ENCODE measurements at regions not wholly inside any gene's neighbourhood (a gene's known extent, or its start where the extent isn't known, plus 50 kb on each side); places are given as distances from the start of the nearest gene placed in this dataset.
A peak's percentile ranks its signal among the peaks of the same experiment; 100 is the strongest.
"Not testable (repeated sequence)": the region's sequence is repeated elsewhere in the genome, so short reads cannot be mapped to it uniquely, and the experiment has no call there.

GRCh38 chr5:133869519-133870335, 98.7 kb downstream of the C5orf15 start:
- Mint-ChIP-seq H3K27ac (peak overlapping the region in 1 of 2 donors; percentile 59), H3K9me3 (peaks cover 2 to 5% of the 10 kb centered on the region in 2 donors), H3K4me1 (peaks cover 56% of the 10 kb centered on the region)

GRCh38 chr5:133868946-133869518, 99.4 kb downstream of the C5orf15 start:
- peaks cover 49% of the 10 kb centered on the region for H3K4me1 Mint-ChIP-seq
- H3K27ac Mint-ChIP-seq = peak overlapping the region in 1 of 2 donors; percentile 55
- ATAC-seq (peak; percentile 77), DNase-seq (peak; percentile 72 to 79)
- peaks cover 0 to 3% of the 10 kb centered on the region in 2 donors for H3K9me3 Mint-ChIP-seq
- H3K27me3 Mint-ChIP-seq = no peaks in the 10 kb centered on the region
- H3K4me3 Mint-ChIP-seq = no peak overlapping the region

More at GRCh38 chr5:133869519-133870335, 98.7 kb downstream of the C5orf15 start:
- DNase-seq (no peak), ATAC-seq (no peak)
- Mint-ChIP-seq H3K27me3 (no peaks in the 10 kb centered on the region), H3K4me3 (no peak overlapping the region)

GRCh38 chr5:133867851-133868545, 100.4 kb downstream of the C5orf15 start:
- DNase-seq (no peak), ATAC-seq (no peak)
- peaks cover 39% of the 10 kb centered on the region for H3K4me1 Mint-ChIP-seq

GRCh38 chr5:133867341-133867740, 101.1 kb downstream of the C5orf15 start:
- ATAC-seq = no peak
- Mint-ChIP-seq H3K4me1 (peaks cover 33% of the 10 kb centered on the region), H3K4me3 (no peak overlapping the region), H3K27me3 (no peaks in the 10 kb centered on the region), H3K9me3 (no peaks in the 10 kb centered on the region), H3K27ac (peak overlapping the region; percentile 88)
- no peak for DNase-seq

More at GRCh38 chr5:133867851-133868545, 100.4 kb downstream of the C5orf15 start:
- Mint-ChIP-seq H3K9me3 (no peaks in the 10 kb centered on the region), H3K27me3 (no peaks in the 10 kb centered on the region), H3K27ac (peak overlapping the region in 1 of 2 donors; percentile 88), H3K4me3 (no peak overlapping the region)

GRCh38 chr5:133866903-133867245, 101.6 kb downstream of the C5orf15 start:
- DNase-seq (no peak), ATAC-seq (no peak)
- no peaks in the 10 kb centered on the region for H3K27me3 Mint-ChIP-seq
- peak overlapping the region in 1 of 2 donors; percentile 88 for H3K27ac Mint-ChIP-seq
- peaks cover 33% of the 10 kb centered on the region for H3K4me1 Mint-ChIP-seq
- H3K9me3 Mint-ChIP-seq = no peaks in the 10 kb centered on the region
- H3K4me3 Mint-ChIP-seq = no peak overlapping the region

GRCh38 chr5:133866160-133866902, 102.1 kb downstream of the C5orf15 start:
- Mint-ChIP-seq H3K4me3 (no peak overlapping the region), H3K4me1 (peaks cover 33% of the 10 kb centered on the region), H3K27me3 (no peaks in the 10 kb centered on the region), H3K9me3 (no peaks in the 10 kb centered on the region), H3K27ac (no peak overlapping the region)
- DNase-seq (no peak), ATAC-seq (peak; percentile 31)

- no peak overlapping the region for H3K4me3 Mint-ChIP-seq
- peaks cover 32% of the 10 kb centered on the region for H3K4me1 Mint-ChIP-seq
- H3K27ac Mint-ChIP-seq = no peak overlapping the region
- DNase-seq (no peak), ATAC-seq (no peak)
- no peaks in the 10 kb centered on the region for H3K27me3 Mint-ChIP-seq
- H3K9me3 Mint-ChIP-seq = no peaks in the 10 kb centered on the region
These were observed 103.3 kb downstream of the C5orf15 start for GRCh38 chr5:133865113-133865512.

- ATAC-seq (no peak), DNase-seq (no peak)
- Mint-ChIP-seq H3K9me3 (no peaks in the 10 kb centered on the region), H3K27ac (no peak overlapping the region), H3K27me3 (no peaks in the 10 kb centered on the region), H3K4me1 (peaks cover 31% of the 10 kb centered on the region), H3K4me3 (no peak overlapping the region)
These were observed 103.7 kb downstream of the C5orf15 start for GRCh38 chr5:133864711-133865110.

- Mint-ChIP-seq H3K27ac (no peak overlapping the region), H3K9me3 (no peaks in the 10 kb centered on the region), H3K4me3 (no peak overlapping the region), H3K27me3 (no peaks in the 10 kb centered on the region), H3K4me1 (peaks cover 31% of the 10 kb centered on the region)
- DNase-seq = no peak
- no peak for ATAC-seq
These were observed 104.4 kb downstream of the C5orf15 start for GRCh38 chr5:133863857-133864585.

- Mint-ChIP-seq H3K4me3 (peak overlapping the region in 1 of 2 donors; percentile 28), H3K4me1 (peaks cover 25% of the 10 kb centered on the region), H3K27me3 (no peaks in the 10 kb centered on the region), H3K9me3 (no peaks in the 10 kb centered on the region), H3K27ac (no peak overlapping the region)
- DNase-seq = peak in 1 of 2 donors; percentile 47
- ATAC-seq = peak; percentile 91
These were observed 107.2 kb downstream of the C5orf15 start for GRCh38 chr5:133861161-133861737.

GRCh38 chr5:133859073-133859472, 109.4 kb downstream of the C5orf15 start:
- no peak overlapping the region for H3K27ac Mint-ChIP-seq
- ATAC-seq (peak; percentile 61), DNase-seq (peak in 1 of 2 donors; percentile 25)
- peaks cover 11% of the 10 kb centered on the region for H3K27me3 Mint-ChIP-seq
- H3K4me1 Mint-ChIP-seq = peaks cover 25% of the 10 kb centered on the region
- no peak overlapping the region for H3K4me3 Mint-ChIP-seq
- H3K9me3 Mint-ChIP-seq = no peaks in the 10 kb centered on the region

- DNase-seq, ATAC-seq, H3K4me3 Mint-ChIP-seq, H3K27ac Mint-ChIP-seq, H3K9me3 Mint-ChIP-seq: not testable (repeated sequence)
- Mint-ChIP-seq H3K4me1 (peaks cover 25% of the 10 kb centered on the region), H3K27me3 (peaks cover 11% of the 10 kb centered on the region)
These were observed 110.7 kb downstream of the C5orf15 start for GRCh38 chr5:133857595-133858313.

GRCh38 chr5:133854554-133854953, 113.9 kb downstream of the C5orf15 start:
- Mint-ChIP-seq H3K4me1 (peaks cover 14% of the 10 kb centered on the region), H3K4me3 (no peak overlapping the region), H3K27me3 (peaks cover 11% of the 10 kb centered on the region), H3K9me3 (no peaks in the 10 kb centered on the region), H3K27ac (no peak overlapping the region)
- DNase-seq (no peak), ATAC-seq (no peak)
